GM19239 (cell line): ENCODE measurements at regions not wholly inside any gene's neighbourhood (a gene's known extent, or its start where the extent isn't known, plus 50 kb on each side); places are given as distances from the start of the nearest gene placed in this dataset.
"Not testable (repeated sequence)": the region's sequence is repeated elsewhere in the genome, so short reads cannot be mapped to it uniquely, and the experiment has no call there.

ENCODE experiments used
- DNase-seq: peaks from one replicate; pipeline ENCODE4 v3.0.0; 2011; ENCODE audit warnings: low spot score; ENCODE audit not compliant: insufficient read length
- FAIRE-seq: peaks from 2 replicates; lab custom pipeline; 2011; peaks lifted over from hg19 to GRCh38; lab: Jason Lieb, UNC

- FAIRE-seq, result no peak
Observed at GRCh38 chr18:30277676-30278075, 764.9 kb downstream of the DSC3 start.

DNA sequence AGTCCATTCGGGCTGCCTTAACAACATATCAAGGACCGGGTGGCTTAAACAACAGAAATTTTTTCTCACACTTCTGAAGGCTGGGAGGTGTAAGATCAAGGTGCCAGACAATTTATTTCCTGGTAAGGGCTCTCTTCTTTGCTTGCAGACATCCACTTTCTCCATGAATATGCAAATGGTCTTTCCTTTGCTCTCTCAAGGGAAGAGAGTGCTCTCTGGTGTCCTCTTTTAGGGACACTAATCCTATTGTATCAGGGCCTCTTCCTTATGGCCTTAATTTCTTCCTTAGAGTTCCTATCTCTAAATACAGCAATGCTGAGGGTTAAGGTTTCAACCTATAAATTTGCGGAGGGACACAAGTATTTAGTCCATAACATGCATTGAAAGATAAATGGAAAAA is 770.8 kb downstream of the DSC3 start:
- DNase-seq, result no peak
- FAIRE-seq, result no peak

More at GRCh38 chr18:30277676-30278075, 764.9 kb downstream of the DSC3 start:
- DNase-seq, result no peak

GRCh38 chr18:30265190-30265589 is 777.4 kb downstream of the DSC3 start:
- no peak for DNase-seq
- FAIRE-seq, result no peak

- DNase-seq, result no peak
- FAIRE-seq, result no peak
Observed at GRCh38 chr18:30254331-30254730, 788.2 kb downstream of the DSC3 start.

GRCh38 chr18:30248056-30248455 is 794.5 kb downstream of the DSC3 start:
- no peak for FAIRE-seq

DNA sequence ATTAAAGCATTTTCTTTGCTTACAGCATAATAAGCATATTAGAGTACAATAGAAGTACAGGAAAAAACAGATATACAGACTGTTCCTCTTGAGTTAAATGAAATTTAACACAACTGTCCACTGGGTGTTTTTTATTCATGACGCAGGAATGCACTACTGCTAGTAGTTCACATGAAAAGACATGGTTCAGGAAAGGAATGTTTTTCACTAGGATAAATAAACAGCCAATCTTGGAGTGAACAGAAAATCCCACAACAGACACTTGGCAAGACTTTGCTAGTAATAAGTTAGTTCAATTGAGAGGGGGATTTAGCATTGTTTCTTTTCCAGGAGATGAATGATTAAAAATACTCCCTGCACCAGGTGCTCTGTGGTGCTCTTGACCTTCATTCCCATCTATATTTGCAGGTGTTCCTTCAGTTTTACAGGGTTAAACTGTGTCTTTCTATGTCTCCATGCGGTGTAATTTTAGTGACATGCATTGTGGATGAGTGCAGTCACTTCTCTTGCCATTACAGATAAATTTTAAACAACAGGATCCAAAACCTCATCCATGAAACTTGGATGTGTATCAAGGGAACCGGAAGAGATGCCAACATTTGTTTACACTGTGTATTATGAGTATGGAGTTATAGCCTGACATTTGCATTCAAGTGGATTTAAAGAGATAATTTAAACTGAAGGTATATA is 796.6 kb downstream of the DSC3 start:
- FAIRE-seq (no peak), DNase-seq (no peak)

More at GRCh38 chr18:30248056-30248455, 794.5 kb downstream of the DSC3 start:
- DNase-seq, result no peak

- FAIRE-seq (no peak), DNase-seq (no peak)
Observed at GRCh38 chr18:30234755-30235154, 807.8 kb downstream of the DSC3 start.

GRCh38 chr18:30211112-30211511 is 831.4 kb downstream of the DSC3 start:
- no peak for FAIRE-seq
- DNase-seq, result no peak

- FAIRE-seq (no peak), DNase-seq (no peak)
Observed at GRCh38 chr18:30208546-30208945, 834.0 kb downstream of the DSC3 start.

DNA sequence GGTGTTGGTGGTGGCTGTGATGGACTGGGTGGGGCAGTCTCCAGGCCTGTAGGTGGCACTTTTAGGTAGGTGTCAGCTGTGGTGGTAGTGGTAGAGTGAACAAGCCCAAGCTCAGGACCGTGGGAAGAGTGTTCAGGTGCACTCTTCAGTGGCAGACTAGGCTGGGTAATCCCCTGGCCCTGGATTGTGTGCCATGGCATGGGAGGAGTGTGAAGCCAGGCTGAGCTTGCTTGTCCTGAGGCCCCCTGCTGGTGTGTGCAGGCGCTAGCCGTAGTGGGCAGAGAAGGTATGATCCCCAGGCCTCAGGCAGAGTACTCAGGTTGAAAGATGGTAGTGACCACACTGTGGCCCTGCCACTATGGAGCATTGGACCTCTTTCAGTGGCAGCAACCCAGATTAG is 850.3 kb downstream of the DSC3 start:
- DNase-seq (no peak), FAIRE-seq (no peak)

DNA sequence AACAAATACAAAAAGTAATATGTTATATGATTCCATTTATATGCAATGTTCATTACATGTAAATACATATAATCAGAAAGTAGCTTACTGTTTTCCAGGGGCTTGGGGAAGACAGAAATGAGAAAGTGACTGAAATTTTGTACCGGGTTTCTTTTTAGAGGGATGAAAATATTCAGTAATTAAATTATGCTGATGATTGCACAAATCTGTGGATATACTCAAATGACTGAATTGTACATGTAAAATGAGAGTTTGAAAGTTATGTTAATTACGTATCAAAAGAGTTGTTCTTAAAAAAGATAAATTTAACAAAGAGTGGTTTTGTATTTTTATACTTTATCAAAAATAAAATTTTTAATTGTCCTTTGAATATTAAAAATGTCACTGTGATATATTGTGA is 856.3 kb downstream of the DSC3 start:
- FAIRE-seq (no peak), DNase-seq (no peak)

DNA sequence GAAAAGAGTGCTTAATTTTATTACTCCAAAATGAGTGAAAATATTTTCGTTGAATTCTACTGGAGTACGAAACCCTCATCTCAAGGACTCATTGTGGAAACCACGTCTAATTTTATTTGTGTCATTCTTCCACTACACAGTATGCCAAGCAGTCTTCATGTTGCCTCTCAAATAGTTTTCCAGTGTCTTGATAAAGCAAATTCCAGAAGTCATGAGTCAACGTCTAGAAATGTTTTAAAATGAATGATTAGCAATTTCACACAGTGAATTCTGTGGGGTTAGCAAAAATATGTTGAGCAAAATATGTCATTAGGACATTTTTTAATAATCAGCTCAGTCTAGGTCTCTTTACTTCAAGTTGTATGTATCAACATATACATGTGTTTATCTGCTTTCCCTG is 865.5 kb downstream of the DSC3 start:
- FAIRE-seq (no peak), DNase-seq (no peak)

DNA sequence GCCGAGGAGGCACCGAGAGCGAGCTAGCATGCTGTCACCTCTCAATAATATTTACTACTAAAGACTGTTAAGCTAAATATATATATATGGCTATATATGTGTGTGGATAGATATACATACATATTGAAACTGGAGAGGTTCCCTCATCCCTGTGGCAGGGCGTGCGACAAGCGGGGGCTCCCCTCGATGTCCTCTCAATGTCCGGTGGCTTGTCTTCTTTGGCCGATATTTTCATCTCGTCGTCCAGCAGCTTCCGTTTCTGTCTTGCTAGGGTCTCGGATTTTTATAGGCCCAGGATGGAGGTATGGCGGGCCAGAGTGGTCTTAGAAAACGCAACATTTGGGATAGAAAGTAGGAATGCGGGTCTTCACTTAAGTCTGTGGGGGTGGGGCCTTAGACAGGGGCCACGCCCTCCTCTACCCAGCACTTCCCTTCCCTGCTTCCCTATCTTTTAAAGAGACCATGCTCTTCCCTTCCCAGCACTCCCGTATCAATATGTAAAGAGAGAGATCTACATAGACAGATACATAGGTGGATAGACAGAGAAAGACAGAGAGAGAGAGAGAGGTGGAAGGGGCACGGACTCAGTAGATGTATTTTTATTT is 866.8 kb downstream of the DSC3 start:
- DNase-seq (no peak), FAIRE-seq (no peak)

DNA sequence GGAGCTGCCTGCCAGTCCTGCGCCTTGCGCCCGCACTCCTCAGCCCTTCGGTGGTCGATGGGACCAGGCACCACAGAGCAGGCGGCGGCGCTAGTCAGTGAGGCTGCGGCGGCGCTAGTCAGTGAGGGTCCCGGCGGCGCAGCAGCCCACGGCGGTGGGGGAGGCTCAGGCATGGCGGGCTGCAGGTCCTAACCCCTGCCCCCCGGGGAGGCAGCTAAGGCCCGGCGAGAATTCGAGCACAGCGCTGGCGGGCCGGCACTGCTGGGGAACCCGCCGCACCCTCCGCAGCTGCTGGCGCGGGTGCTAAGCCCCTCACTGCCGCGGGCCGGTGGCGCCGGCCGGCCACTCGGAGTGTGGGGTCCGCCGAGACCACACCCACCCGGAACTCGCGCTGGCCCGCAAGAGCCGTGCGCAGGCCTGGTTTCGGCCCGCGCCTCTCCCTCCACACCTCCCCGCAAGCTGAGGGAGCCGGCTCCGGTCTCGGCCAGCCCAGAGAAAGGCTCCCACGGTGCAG is 867.4 kb downstream of the DSC3 start:
- no peak for FAIRE-seq

GRCh38 chr18:30163573-30163972 is 879.0 kb downstream of the DSC3 start:
- DNase-seq (no peak), FAIRE-seq (no peak)

More for the DNA sequence above, 867.4 kb downstream of the DSC3 start:
- no peak for DNase-seq

DNA sequence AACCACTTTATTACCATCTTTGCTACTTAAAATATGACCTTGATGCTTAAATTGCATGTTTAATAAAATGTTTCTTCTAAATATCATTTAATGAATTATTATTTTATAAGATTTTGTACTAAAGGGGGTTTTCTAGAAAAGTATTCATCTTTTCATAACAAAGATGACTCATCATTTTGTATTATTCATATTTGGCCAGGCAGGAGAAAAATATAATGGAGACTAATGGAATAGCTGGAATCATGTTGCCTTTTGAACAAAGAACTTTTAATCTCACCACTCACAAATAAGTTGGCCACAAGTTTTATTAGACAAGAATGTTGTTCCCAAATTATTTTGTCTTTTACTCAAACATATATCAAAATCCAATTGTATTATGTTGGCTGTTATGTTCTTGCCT is 882.4 kb downstream of the DSC3 start:
- DNase-seq (no peak), FAIRE-seq (no peak)

DNA sequence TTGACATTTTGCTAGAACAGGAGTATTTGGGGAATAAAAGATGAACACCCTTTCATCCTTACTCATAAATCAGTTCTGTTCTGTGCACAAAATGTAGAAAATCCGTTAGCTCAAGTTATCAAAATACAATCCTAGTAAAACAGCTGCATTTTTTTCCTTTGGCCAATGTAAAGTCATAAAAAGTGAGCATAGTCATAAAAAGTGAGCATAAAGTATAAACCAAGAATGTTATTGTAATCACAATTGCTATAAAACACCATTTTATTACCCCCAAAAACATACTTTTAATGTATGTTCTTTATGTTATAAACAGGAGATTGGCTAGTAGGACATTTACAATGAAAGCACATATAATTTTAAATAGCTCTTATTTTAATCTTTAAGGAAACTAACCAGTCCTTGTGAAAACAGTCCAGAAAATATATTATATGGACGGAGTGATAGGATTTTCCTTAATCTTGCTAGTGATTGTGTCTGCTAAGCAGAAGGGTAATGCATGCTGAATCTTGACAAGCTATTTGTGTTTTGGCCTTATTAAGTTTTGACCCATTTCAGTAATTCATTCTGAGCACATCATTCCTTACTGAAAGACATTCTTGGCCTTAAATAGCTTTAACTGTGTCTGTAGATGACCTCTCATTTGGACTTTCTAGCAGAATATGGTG is 891.8 kb downstream of the DSC3 start:
- FAIRE-seq, result no peak

DNA sequence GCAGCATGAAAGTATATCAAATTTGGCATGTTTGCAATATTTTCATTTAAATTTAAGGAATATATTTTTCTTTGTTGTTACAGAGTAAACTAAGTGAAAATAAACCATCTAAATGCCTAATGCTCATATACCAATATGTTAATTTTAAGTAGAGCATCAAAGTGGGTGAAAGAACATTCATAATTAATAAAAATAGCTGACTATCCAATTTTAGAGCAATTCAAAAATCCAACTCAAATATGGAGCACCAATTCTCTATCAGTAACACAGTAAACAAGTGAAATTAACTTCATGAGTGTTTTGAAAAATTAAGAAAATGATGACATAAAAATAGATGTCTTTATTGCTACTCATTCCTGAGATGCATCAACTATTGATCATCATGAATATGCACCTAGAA is 893.0 kb downstream of the DSC3 start:
- FAIRE-seq, result no peak
- DNase-seq, result no peak

More for the DNA sequence above, 891.8 kb downstream of the DSC3 start:
- no peak for DNase-seq

DNA sequence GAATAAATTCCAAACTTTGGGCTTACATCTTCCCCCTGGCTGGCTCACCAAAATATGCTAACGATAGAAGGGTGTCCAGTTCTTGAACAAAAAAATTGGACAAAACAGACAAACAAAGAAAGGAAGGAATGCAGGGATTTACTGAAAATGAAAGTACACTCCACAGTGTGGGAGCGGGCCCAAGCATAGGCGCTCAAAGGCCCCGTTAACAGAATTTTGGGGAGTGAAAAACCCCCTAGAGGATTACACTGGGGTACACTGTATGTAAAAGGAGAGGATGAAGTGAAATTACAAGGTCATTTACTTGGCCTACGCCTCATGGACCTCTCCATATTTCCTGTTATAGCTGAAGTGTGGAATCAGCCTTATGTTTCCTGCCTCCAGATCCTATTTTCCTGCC is 899.7 kb downstream of the DSC3 start:
- FAIRE-seq (no peak), DNase-seq (no peak)

DNA sequence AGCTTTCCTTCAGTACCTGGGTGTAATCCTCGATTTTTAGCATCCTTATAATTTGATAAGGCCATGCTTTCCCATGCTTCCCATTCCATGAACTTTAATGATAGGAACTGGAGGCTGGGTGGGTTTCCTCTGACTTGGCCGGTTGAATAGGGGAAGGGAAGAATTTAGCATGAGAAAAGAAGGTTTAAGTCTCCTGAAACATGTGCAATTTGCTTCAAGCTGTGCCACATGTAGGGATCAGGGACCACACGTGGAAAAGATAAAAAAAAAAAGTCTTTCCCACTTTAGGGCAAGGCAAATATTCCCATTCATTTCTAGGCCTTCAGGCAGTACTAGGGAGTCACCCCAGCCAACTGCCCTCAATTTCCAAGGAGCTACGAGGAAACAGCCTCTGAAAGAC is 900.3 kb downstream of the DSC3 start:
- DNase-seq (no peak), FAIRE-seq (no peak)

- not testable (repeated sequence) for DNase-seq, FAIRE-seq
Observed at GRCh38 chr18:30141506-30141905, 901.0 kb downstream of the DSC3 start.
